Esophagus (tissue), 2 donors: ENCODE measurements at regions not wholly inside any gene's neighbourhood (a gene's known extent, or its start where the extent isn't known, plus 50 kb on each side); places are given as distances from the start of the nearest gene placed in this dataset.

ENCODE experiments used
- H3K27ac ChIP-seq, 2 donors: one replicate each; pipeline ENCODE4 v1.5.1; 2013; ENCODE audit warnings: low read depth in 2 of 2, mild to moderate bottlenecking in 2 of 2, inconsistent platforms in 1 of 2, low read length in 1 of 2, moderate library complexity in 1 of 2
- H3K27me3 ChIP-seq, 2 donors: one replicate each; pipeline ENCODE4 v1.6.1; 2013; ENCODE audit warnings: low read length in 2 of 2, control low read depth in 1 of 2, mild to moderate bottlenecking in 1 of 2; ENCODE audit not compliant: insufficient read depth in 2 of 2, control insufficient read depth in 1 of 2
- H3K36me3 ChIP-seq, 2 donors: one replicate each; pipeline ENCODE4 v1.6.1; 2013; ENCODE audit warnings: low read length in 1 of 2; ENCODE audit not compliant: control insufficient read depth in 2 of 2, insufficient read depth in 2 of 2
- H3K4me1 ChIP-seq, 2 donors: one replicate each; pipeline ENCODE4 v1.6.1; 2013; ENCODE audit warnings: low read length in 1 of 2; ENCODE audit not compliant: control insufficient read depth in 2 of 2, insufficient read depth in 2 of 2
- H3K4me3 ChIP-seq, 2 donors: one replicate each; pipeline ENCODE4 v1.5.1; 2013; ENCODE audit warnings: low read length in 2 of 2, mild to moderate bottlenecking in 2 of 2, low read depth in 1 of 2, moderate library complexity in 1 of 2
- H3K9me3 ChIP-seq, 2 donors: one replicate each; pipeline ENCODE4 v1.6.1; 2013; ENCODE audit warnings: mild to moderate bottlenecking in 2 of 2, low read depth in 1 of 2, low read length in 1 of 2, moderate library complexity in 1 of 2; ENCODE audit not compliant: control insufficient read depth in 2 of 2, insufficient read depth in 1 of 2
- WGBS, 2 donors: extraction: QIAGEN DNeasy Blood & Tissue Kit; methylation state at CpG; one replicate each; pipeline ENCODE4 v1.1.7; 2013; 5-methylcytosine and 5-hydroxymethylcytosine counted together
- donor health status: healthy with polysubstance abuse.
- donor health status: Bipolar disorder and iron deficiency.

DNA sequence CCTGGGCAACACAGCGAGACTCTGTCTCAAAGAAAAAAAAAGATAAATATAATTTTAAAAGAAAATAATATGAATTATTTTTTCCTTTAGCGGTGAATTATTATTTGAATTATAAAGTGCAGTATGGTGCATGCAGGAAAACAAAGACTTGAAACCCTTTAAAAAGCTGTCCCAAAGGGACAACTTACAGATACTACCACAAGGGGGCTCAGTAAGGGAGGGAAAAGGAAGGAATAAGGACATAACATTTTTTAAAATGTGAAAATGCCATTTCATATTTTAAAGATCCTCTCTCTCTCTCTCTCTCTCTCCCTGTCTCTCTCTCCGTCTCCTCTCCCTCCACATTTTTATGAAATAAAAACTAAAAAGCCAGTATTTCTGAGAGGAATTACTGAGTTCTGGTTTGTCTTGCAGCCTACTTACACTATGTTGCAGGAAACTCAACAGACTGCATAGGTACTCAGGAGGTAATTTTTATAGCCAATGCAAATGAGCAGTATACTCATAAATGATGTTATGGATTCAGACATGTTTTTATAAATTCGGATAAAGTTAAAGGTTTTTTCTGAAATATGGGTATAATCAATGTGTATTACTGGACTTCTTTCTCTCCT is 455.0 kb upstream of the GJE1 start:
- Histone ChIP-seq H3K9me3 (no peaks in the 10 kb centered on the region), H3K27ac (no peak overlapping the region), H3K4me3 (no peak overlapping the region), H3K36me3 (no peaks in the 10 kb centered on the region), H3K4me1 (no peaks in the 10 kb centered on the region), H3K27me3 (no peaks in the 10 kb centered on the region)
- 49 to 50% methylated on average over 4 of the region's 4 CpGs for WGBS, 2 donors

DNA sequence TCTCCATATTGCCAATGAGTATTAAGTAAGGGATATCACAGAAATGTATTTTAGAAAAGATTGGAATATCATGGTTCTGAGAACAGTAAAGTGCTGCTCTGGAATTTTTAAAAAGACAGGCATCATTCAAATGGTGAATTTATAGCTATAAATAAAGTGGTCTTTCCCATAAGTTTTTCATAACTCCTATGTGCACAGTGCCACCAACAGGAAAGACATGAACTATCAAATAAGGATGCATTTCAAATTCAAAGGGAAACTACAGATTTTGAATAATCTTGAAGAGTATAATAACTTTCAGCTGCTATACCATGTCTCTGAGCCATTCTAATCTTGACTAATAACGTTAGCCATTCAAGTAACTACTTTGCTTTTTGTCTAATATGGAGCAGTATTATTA is 456.8 kb upstream of the GJE1 start:
- H3K36me3 ChIP-seq, result no peaks in the 10 kb centered on the region
- H3K4me1 ChIP-seq, result no peaks in the 10 kb centered on the region
- no peaks in the 10 kb centered on the region for H3K27me3 ChIP-seq
- 38 to 45% methylated on average over 1 of the region's 1 CpG for WGBS, 2 donors
- no peaks in the 10 kb centered on the region for H3K9me3 ChIP-seq
- no peak overlapping the region for H3K27ac ChIP-seq
- no peak overlapping the region for H3K4me3 ChIP-seq

DNA sequence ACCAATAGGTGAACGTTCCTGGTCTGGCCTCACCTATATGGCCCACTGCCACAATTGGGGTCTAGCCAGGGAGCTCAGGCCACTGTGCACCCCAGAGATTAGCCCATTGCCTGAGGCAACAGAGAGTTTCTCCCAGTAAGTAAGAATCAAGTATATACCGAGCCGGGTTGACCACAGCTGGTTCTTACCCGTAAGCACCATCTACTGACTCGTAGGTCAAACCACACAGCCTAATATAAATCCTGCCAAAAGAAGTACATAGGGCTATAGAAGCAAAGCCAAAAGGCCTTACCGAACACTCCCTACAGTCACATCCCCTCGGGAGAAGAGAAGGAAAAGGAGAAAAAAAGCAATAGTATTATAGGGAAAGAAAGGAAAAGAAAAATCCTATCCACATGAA is 463.6 kb upstream of the GJE1 start:
- no peaks in the 10 kb centered on the region for H3K27me3 ChIP-seq
- WGBS, 2 donors, result 84 to 86% methylated on average over 7 of the region's 7 CpGs
- no peaks in the 10 kb centered on the region for H3K4me1 ChIP-seq
- no peaks in the 10 kb centered on the region for H3K36me3 ChIP-seq
- H3K27ac ChIP-seq, result no peak overlapping the region
- no peak overlapping the region for H3K4me3 ChIP-seq
- no peaks in the 10 kb centered on the region for H3K9me3 ChIP-seq

DNA sequence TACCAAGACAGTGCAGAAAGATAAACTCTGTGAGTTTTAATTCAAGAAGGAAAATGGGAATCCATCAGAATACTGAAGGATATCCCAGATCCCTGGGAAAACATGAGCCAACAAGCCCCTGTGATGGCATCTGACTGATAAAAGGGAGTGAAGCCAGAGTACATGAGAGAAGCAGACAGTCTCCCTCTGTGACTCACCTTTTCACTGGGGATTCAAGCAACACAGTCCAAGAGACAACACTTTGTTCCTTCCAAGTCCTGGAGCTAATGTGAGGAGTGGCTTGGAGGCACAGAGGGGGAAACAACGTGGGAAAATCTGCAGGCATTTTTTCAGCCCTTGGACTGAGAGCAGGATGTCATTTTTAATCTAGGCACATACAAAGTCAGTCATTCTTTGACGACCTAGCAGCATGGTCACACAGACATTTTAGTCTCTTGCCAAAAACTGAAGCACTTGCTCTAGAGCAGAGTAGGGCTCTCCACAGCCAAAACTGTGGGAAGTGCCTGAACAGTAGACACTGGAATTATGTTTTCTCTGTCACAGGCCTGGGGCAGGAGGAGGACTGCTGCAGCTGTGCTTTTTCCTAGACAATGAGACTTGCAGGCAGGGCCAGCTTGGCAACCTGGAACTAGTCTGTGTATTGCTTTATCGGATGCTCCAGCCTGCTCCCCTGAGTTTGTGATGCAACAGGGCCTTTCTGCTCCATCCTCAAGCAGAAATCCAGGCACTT is 465.0 kb upstream of the GJE1 start:
- Histone ChIP-seq H3K27me3 (no peaks in the 10 kb centered on the region), H3K36me3 (no peaks in the 10 kb centered on the region), H3K9me3 (no peaks in the 10 kb centered on the region), H3K4me3 (no peak overlapping the region), H3K4me1 (no peaks in the 10 kb centered on the region), H3K27ac (no peak overlapping the region)
- WGBS, 2 donors, result 33 to 39% methylated on average over 3 of the region's 3 CpGs

DNA sequence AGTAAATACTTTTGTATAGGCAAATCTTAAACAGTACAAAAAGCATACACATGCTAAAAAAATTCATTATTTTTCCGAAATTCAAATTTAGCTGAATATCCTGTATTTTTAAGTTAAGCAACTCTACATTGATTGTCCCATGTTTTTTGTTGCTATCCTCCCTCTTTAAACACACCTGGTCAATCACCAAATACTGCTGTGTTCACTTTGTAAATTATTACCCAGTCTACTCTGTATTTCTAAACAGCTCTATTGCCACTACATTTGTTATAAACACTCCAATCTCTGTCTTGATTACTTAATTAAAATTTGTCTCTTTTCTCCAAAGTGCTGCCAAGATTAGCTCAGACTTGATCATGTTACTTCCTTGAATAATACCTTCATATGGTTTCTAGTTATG is 466.5 kb upstream of the GJE1 start:
- Histone ChIP-seq H3K27ac (no peak overlapping the region), H3K4me1 (no peaks in the 10 kb centered on the region), H3K27me3 (no peaks in the 10 kb centered on the region), H3K36me3 (no peaks in the 10 kb centered on the region), H3K9me3 (no peaks in the 10 kb centered on the region), H3K4me3 (no peak overlapping the region)
- WGBS, 2 donors, result 79 to 88% methylated on average over 1 of the region's 1 CpG

DNA sequence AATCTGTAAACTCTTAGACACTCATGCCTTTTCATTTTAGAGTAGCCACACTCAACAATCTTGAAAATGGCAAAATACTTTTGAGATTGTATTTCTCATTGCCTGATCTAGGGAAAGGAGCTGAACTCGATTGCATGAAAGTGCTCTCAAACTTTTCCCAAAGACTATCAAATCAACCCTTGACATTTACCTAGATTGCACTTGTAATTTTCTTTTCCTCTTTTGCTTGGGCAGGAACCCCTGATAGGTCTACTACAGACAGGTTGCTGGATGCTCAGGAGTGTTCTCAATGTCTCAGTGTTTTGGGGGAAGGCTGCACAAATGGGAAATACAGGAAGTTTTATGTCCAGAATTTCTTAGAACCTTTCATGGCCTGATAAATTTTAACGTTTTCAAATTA is 468.0 kb upstream of the GJE1 start:
- 71 to 75% methylated on average over 2 of the region's 2 CpGs for WGBS, 2 donors
- H3K27me3 ChIP-seq, result no peaks in the 10 kb centered on the region
- H3K9me3 ChIP-seq, result no peaks in the 10 kb centered on the region
- no peaks in the 10 kb centered on the region for H3K36me3 ChIP-seq
- no peak overlapping the region for H3K4me3 ChIP-seq
- H3K4me1 ChIP-seq, result no peaks in the 10 kb centered on the region
- H3K27ac ChIP-seq, result no peak overlapping the region

DNA sequence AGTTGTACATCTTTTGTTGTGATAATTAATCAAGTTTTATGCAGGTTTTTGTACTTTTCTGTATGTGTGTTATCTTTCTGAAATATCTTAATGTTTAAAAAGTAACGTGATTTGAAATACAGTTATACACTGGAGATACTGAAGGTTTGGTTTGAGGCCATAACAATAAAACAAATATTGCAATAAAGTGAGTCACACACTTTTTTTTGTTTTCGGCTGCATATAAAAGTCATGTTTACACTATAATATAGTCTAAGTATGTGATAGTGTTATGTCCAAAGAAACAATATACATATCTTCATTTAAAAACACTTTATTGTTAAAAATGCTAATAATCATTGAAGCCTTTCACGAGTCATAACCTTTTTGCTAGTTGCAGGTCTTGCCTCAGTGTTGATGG is 473.1 kb upstream of the GJE1 start:
- H3K9me3 ChIP-seq, result peaks cover 0 to 2% of the 10 kb centered on the region in 2 donors
- H3K27me3 ChIP-seq, result no peaks in the 10 kb centered on the region
- no peak overlapping the region for H3K27ac ChIP-seq
- H3K4me3 ChIP-seq, result no peak overlapping the region
- H3K4me1 ChIP-seq, result no peaks in the 10 kb centered on the region
- WGBS, 2 donors, result 74 to 77% methylated on average over 3 of the region's 3 CpGs
- H3K36me3 ChIP-seq, result no peaks in the 10 kb centered on the region

DNA sequence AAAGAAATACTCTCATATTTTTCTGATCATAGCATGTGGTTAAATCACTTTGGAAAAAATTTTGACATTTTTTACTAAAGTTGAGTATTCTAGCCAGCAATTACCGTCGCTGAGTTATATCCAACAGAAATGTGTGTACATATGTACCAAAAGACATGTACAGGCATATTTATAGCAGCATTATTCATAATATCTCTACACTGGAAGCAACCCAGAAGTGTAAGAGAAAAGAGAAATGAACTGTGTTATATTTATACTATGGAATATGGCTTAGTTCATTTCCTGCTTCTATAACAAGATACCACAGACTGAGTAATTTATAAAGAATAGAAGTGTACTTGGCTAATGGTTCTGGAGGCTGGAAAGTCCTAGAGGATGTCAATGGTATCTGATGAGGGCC is 474.0 kb upstream of the GJE1 start:
- Histone ChIP-seq H3K27me3 (no peaks in the 10 kb centered on the region), H3K4me1 (no peaks in the 10 kb centered on the region), H3K27ac (no peak overlapping the region), H3K4me3 (no peak overlapping the region), H3K36me3 (no peaks in the 10 kb centered on the region), H3K9me3 (peaks cover 0 to 2% of the 10 kb centered on the region in 2 donors)
- WGBS, 2 donors, result 45 to 63% methylated on average over 2 of the region's 2 CpGs

DNA sequence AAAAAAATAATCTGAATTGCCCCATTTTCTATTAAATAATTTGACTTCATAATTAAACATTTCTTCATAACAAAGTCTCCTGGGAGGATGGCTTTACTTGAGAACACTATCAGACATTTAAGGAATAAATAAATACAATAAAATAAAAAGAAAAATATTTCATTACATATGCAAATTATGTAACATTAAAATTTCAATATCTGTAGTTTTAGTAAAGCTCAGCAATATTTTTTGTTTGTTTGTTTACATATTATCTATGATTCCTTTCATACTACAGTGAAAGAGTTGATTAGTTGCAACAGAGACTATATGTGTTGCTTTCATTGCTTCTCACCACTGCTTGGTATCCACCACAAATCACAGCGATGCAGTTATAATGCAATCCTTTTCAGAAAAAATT is 474.9 kb upstream of the GJE1 start:
- no peaks in the 10 kb centered on the region for H3K36me3 ChIP-seq
- 91 to 98% methylated on average over 1 of the region's 1 CpG for WGBS, 2 donors
- H3K9me3 ChIP-seq, result peaks cover 0 to 2% of the 10 kb centered on the region in 2 donors
- H3K4me3 ChIP-seq, result no peak overlapping the region
- H3K27ac ChIP-seq, result no peak overlapping the region
- no peaks in the 10 kb centered on the region for H3K4me1 ChIP-seq
- no peaks in the 10 kb centered on the region for H3K27me3 ChIP-seq

DNA sequence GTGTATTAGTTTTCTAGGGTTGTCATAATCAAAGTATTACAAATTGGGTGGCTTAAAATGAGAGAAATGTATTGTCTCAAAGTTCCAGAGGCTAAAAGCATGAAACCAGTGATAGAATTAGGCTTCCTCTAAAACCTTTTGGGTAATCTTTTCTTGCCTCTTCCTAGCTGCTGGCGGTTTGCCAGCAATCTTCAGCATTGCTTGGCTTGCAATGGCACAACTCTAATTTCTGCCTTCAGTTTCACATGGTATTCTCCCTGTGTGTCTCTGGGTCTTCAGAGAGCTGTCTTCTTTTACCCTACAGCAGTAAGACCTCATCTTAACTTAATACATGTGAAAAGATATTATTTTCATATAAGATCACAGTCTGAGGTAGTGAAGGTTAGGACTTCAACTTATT is 479.1 kb upstream of the GJE1 start:
- H3K9me3 ChIP-seq, result peaks cover 0 to 2% of the 10 kb centered on the region in 2 donors
- H3K27me3 ChIP-seq, result no peaks in the 10 kb centered on the region
- 79 to 93% methylated on average over 1 of the region's 1 CpG for WGBS, 2 donors

More for the DNA sequence above, 479.1 kb upstream of the GJE1 start:
- Histone ChIP-seq H3K4me1 (no peaks in the 10 kb centered on the region), H3K27ac (no peak overlapping the region), H3K36me3 (no peaks in the 10 kb centered on the region), H3K4me3 (no peak overlapping the region)
